Calu3 (cell line): ENCODE measurements at regions not wholly inside any gene's neighbourhood (a gene's known extent, or its start where the extent isn't known, plus 50 kb on each side); places are given as distances from the start of the nearest gene placed in this dataset.

Experiments used
- BruUV-seq: library from RNA; stranded (reverse); fragments of 400-500 nt; replicated peaks from 2 replicates; lab custom pipeline; 2021; lab: Mats Ljungman, UMichigan
- CTCF ChIA-PET: fragments of 300-600 bp; sonication (Branson Sonifier 250); formaldehyde crosslinking; loops from one replicate; lab custom pipeline; 2022; ENCODE audit warnings: antibody characterized with exemption; lab: Charles Lee
- DNase-seq: peaks from one replicate; pipeline ENCODE4 v3.0.0; 2022
- H3K27ac Mint-ChIP-seq: one replicate; pipeline ENCODE4 v1.8.0; 2022; ENCODE audit warnings: mixed read lengths; ENCODE audit not compliant: unreplicated experiment
- H3K27me3 Mint-ChIP-seq: one replicate; pipeline ENCODE4 v1.8.0; 2022; ENCODE audit warnings: mixed read lengths; ENCODE audit not compliant: unreplicated experiment
- H3K36me3 Mint-ChIP-seq: one replicate; pipeline ENCODE4 v1.8.0; 2022; ENCODE audit warnings: mild to moderate bottlenecking, moderate library complexity, mixed read lengths; ENCODE audit not compliant: insufficient read depth, unreplicated experiment
- H3K4me1 Mint-ChIP-seq: one replicate; pipeline ENCODE4 v1.8.0; 2022; ENCODE audit warnings: mild to moderate bottlenecking, low read depth, mixed read lengths; ENCODE audit not compliant: unreplicated experiment
- H3K4me3 Mint-ChIP-seq: one replicate; pipeline ENCODE4 v1.8.0; 2022; ENCODE audit warnings: mild to moderate bottlenecking, low read depth, moderate library complexity, mixed read lengths; ENCODE audit not compliant: unreplicated experiment
- H3K9me3 Mint-ChIP-seq: one replicate; pipeline ENCODE4 v1.8.0; 2022; ENCODE audit warnings: low read depth, mixed read lengths; ENCODE audit not compliant: unreplicated experiment
- CTCF ChIP-seq: fragments of 200-600 bp; IDR thresholded peaks from one replicate; pipeline ENCODE4 v1.8.0; 2022; ENCODE audit warnings: antibody characterized with exemption; ENCODE audit not compliant: unreplicated experiment
- intact Hi-C: fragments of 100-400 bp; cut with micrococcal nuclease; formaldehyde crosslinking; loops from one replicate; pipeline ENCODE4 v1.10.0; 2022; ENCODE audit not compliant: unreplicated experiment

GRCh38 chr7:25966469-25966868 lies 185.5 kb upstream of the NFE2L3 start:
- H3K36me3 Mint-ChIP-seq, result no peaks in the 10 kb centered on the region
- TF ChIP-seq CTCF, result no peak
- intact Hi-C loops, result no loop called here
- no peak overlapping the region for H3K4me3 Mint-ChIP-seq
- peaks cover 84% of the 10 kb centered on the region for H3K27me3 Mint-ChIP-seq
- BruUV-seq, result no TSS peak
- CTCF ChIA-PET, result no interaction called here
- H3K27ac Mint-ChIP-seq, result no peak overlapping the region
- DNase-seq, result no peak
- H3K9me3 Mint-ChIP-seq, result no peaks in the 10 kb centered on the region
- peaks cover 20% of the 10 kb centered on the region for H3K4me1 Mint-ChIP-seq

DNA sequence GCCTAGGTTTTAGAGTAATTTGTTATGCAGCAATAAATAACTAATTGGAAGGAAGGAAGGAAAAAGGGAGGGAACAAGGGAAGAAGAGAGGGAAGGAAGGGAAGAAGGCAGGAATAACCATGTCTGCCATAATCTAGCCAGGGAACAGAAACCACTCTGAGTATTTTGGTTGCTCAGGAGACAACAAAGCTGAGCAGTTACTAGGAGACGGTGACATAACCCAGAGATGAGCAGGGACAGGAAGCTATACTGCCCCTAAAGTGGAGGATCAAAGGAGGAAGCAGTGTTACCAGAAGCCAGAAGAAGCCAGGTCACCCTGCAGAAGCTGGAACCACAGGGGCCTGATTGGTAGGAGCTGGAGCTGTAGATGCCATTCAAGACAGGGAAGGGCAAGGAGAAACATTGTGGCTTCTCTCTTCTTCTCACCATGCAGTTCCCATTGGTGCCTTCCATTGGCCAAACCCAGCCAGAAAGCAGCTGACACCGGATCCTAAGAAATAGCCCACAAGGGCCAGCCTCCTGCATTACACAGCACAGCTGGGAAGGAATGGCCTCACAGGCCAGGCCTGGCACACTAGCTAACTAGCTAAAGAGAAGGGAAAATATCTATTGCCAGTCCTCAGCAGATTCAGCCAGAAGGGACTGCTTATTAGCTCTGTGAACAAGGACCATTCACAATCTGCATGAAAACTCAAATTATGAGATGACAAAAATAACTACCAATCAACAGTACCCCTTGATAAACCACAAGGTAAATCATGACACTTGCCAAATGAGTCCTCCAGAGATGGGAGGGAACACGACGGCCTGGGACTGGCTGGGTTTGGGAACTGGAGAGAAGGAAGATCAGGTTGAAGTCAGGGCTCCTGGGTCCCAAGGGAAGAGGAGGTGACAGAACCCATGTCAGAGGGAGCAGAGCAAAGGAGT lies 184.5 kb upstream of the NFE2L3 start:
- Mint-ChIP-seq H3K27me3 (peaks cover 82% of the 10 kb centered on the region), H3K4me1 (peaks cover 20% of the 10 kb centered on the region), H3K4me3 (no peak overlapping the region), H3K36me3 (no peaks in the 10 kb centered on the region), H3K27ac (no peak overlapping the region), H3K9me3 (no peaks in the 10 kb centered on the region)
- TF ChIP-seq CTCF, result no peak
- no peak for DNase-seq
- BruUV-seq, result no TSS peak
- CTCF ChIA-PET, result interaction anchor here (0.6 kb wide), 1 partner anchor 53 kb away, joined by 3 read pairs; no protein-coding TSS in a partner anchor
- intact Hi-C loops, result no loop called here

DNA sequence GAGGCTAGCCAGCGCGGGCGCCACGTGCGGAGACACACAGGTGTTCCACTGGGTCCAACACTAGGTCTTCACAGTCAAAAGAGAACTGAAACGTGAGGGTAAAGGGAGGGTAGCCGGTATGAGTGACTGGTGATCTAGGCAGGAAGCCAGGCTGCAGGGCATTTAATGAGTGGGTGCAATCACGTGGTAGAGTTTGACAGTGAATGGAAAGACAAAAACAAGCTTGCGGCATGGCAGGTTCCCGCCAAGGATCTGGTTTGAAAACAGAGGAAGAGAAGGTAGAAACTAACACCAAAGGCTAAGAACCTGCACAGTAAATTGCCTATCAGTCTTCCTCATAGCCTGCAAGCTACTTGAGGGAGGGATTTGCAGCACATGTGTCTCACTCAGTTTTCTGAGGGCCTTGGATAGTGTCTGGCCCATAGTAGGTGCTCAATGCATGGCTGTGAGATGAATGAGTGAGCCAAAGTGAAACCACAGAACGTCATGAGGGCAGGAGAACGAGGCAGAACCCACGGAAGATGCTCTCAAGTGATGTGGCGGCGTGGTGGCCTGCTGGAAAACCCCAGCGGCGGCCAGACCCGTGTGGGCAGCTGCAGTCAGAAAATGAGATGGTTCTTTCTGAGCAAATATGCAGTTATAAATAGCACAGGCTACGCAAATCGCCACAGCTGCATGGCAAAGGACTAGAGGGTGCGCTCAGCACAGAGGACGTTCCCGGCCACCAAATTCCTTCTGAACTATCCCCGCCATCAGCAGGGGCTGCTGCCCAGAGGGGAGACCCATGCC lies 183.6 kb upstream of the NFE2L3 start:
- no peak overlapping the region for H3K27ac Mint-ChIP-seq
- CTCF ChIA-PET, result interaction anchor here (0.6 kb wide), 1 partner anchor 52 kb away, joined by 3 read pairs; no protein-coding TSS in a partner anchor
- H3K9me3 Mint-ChIP-seq, result no peaks in the 10 kb centered on the region
- H3K4me3 Mint-ChIP-seq, result no peak overlapping the region
- H3K4me1 Mint-ChIP-seq, result peaks cover 20% of the 10 kb centered on the region
- no peak for DNase-seq
- peaks cover 82% of the 10 kb centered on the region for H3K27me3 Mint-ChIP-seq
- BruUV-seq, result no TSS peak
- intact Hi-C loops, result no loop called here
- no peaks in the 10 kb centered on the region for H3K36me3 Mint-ChIP-seq
- no peak for TF ChIP-seq CTCF

- Mint-ChIP-seq H3K27me3 (peaks cover 68% of the 10 kb centered on the region), H3K4me1 (peaks cover 6% of the 10 kb centered on the region), H3K4me3 (no peak overlapping the region), H3K27ac (no peak overlapping the region), H3K9me3 (no peaks in the 10 kb centered on the region), H3K36me3 (no peaks in the 10 kb centered on the region)
- no peak for DNase-seq
- CTCF ChIA-PET, result no interaction called here
- intact Hi-C loops, result no loop called here
- TF ChIP-seq CTCF, result no peak
- no TSS peak for BruUV-seq
Measured at GRCh38 chr7:25970356-25970755, 181.6 kb upstream of the NFE2L3 start.
